BE2C (cell line): ENCODE measurements at regions not wholly inside any gene's neighbourhood (a gene's known extent, or its start where the extent isn't known, plus 50 kb on each side); places are given as distances from the start of the nearest gene placed in this dataset.

Experiments used
- DNase-seq: peaks from one replicate; pipeline ENCODE4 v3.0.0-alpha.2; 2020
- H3K27me3 ChIP-seq: fragments of 250-450 bp; sonication (Bioruptor Pico); 2 replicates; pipeline ENCODE4 v1.5.1; 2020; ENCODE audit warnings: mild to moderate bottlenecking
- H3K36me3 ChIP-seq: fragments of 250-450 bp; sonication (Bioruptor Pico); 2 replicates; pipeline ENCODE4 v1.5.1; 2020; ENCODE audit warnings: mild to moderate bottlenecking
- H3K4me1 ChIP-seq: fragments of 250-450 bp; sonication (Bioruptor Pico); 2 replicates; pipeline ENCODE4 v1.5.1; 2020
- H3K4me3 ChIP-seq: 2 replicates; pipeline ENCODE4 v1.5.1; 2011; ENCODE audit warnings: low read depth, low read length
- H3K9me3 ChIP-seq: fragments of 250-450 bp; sonication (Bioruptor Pico); 2 replicates; pipeline ENCODE4 v1.5.1; 2020
- TF ChIP-seq, protein P1 (sequence below): IDR thresholded peaks from 2 replicates; pipeline ENCODE4 v1.5.1; 2012; ENCODE audit warnings: mild to moderate bottlenecking, low read depth, low read length

DNA sequence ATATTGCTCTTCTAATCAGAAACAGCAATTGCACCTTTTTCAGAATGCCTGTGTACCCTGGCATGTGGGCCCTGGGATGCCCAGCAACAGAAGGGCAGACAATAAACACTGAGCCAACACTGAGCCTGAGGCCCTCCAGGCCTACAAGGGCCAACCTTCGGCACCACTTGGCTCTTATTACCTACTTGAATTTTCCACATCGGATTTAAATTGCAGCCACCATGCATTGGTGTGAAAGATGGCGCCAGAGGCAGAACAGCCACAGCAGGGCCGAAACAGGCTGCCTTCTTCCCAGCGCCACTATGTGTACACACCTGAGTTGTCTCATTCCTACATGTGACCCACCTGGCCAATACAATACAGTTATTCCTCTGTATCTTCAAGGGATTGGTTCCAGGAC is 51.4 kb upstream of the EZH2 start:
- TF ChIP-seq, protein P1, sequence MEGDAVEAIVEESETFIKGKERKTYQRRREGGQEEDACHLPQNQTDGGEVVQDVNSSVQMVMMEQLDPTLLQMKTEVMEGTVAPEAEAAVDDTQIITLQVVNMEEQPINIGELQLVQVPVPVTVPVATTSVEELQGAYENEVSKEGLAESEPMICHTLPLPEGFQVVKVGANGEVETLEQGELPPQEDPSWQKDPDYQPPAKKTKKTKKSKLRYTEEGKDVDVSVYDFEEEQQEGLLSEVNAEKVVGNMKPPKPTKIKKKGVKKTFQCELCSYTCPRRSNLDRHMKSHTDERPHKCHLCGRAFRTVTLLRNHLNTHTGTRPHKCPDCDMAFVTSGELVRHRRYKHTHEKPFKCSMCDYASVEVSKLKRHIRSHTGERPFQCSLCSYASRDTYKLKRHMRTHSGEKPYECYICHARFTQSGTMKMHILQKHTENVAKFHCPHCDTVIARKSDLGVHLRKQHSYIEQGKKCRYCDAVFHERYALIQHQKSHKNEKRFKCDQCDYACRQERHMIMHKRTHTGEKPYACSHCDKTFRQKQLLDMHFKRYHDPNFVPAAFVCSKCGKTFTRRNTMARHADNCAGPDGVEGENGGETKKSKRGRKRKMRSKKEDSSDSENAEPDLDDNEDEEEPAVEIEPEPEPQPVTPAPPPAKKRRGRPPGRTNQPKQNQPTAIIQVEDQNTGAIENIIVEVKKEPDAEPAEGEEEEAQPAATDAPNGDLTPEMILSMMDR = no peak
- no peaks in the 10 kb centered on the region for H3K9me3 ChIP-seq
- H3K36me3 ChIP-seq = no peaks in the 10 kb centered on the region
- no peak for DNase-seq
- H3K27me3 ChIP-seq = no peaks in the 10 kb centered on the region
- no peaks in the 10 kb centered on the region for H3K4me1 ChIP-seq
- H3K4me3 ChIP-seq = no peak overlapping the region
